Liver (tissue), 8 donors: ENCODE measurements at regions not wholly inside any gene's neighbourhood (a gene's known extent, or its start where the extent isn't known, plus 50 kb on each side); places are given as distances from the start of the nearest gene placed in this dataset.

Experiments
- DNase-seq: peaks from one replicate; pipeline ENCODE4 v3.0.0-alpha.2; 2017; ENCODE audit warnings: low spot score
- H3K27ac ChIP-seq, 2 donors: one replicate each; pipeline ENCODE4 v1.7.0; 2013; ENCODE audit warnings: inconsistent platforms in 2 of 2, low read length in 2 of 2, control low read depth in 1 of 2, low read depth in 1 of 2, mild to moderate bottlenecking in 1 of 2
- H3K27me3 ChIP-seq, 4 donors: one replicate each; pipeline versions ENCODE4 v1.6.1 to v1.7.0; 2013; ENCODE audit warnings: low read length in 3 of 4, inconsistent platforms in 1 of 4, mild to moderate bottlenecking in 1 of 4, moderate library complexity in 1 of 4; ENCODE audit not compliant: control insufficient read depth in 4 of 4, insufficient read depth in 4 of 4
- H3K36me3 ChIP-seq, 4 donors: one replicate each; pipeline versions ENCODE4 v1.6.1 to v1.7.0; 2013; ENCODE audit warnings: low read length in 3 of 4, mild to moderate bottlenecking in 3 of 4, low read depth in 1 of 4, moderate library complexity in 1 of 4; ENCODE audit not compliant: control insufficient read depth in 4 of 4, insufficient read depth in 3 of 4
- H3K4me1 ChIP-seq, 4 donors: one replicate each; pipeline versions ENCODE4 v1.6.1 to v1.7.0; 2013; ENCODE audit warnings: low read length in 3 of 4, mild to moderate bottlenecking in 3 of 4, moderate library complexity in 1 of 4; ENCODE audit not compliant: control insufficient read depth in 4 of 4, insufficient read depth in 4 of 4
- H3K4me3 ChIP-seq, 3 donors: one replicate each; pipeline versions ENCODE4 v1.6.1 to v1.7.0; 2013; ENCODE audit warnings: low read length in 3 of 3, control low read depth in 1 of 3, low read depth in 1 of 3, mild to moderate bottlenecking in 1 of 3
- H3K9ac ChIP-seq, 2 donors: one replicate each; pipeline ENCODE4 v1.7.0; 2013; ENCODE audit warnings: low read length in 2 of 2, mild to moderate bottlenecking in 2 of 2, moderate library complexity in 2 of 2, control low read depth in 1 of 2, low read depth in 1 of 2
- H3K9me3 ChIP-seq, 4 donors: one replicate each; pipeline versions ENCODE4 v1.6.1 to v1.7.0; 2013; ENCODE audit warnings: low read length in 3 of 4; ENCODE audit not compliant: control insufficient read depth in 4 of 4
- CTCF ChIP-seq: fragments of 150-350 bp; IDR thresholded peaks from 2 replicates; pipeline ENCODE4 v1.5.1; 2017; ENCODE audit warnings: improper control_type of control experiment, low read depth, low read length; ENCODE audit not compliant: missing input control
- EGR1 ChIP-seq, 2 donors: IDR thresholded peaks; 2 replicates each; pipeline ENCODE4 v1.6.1; 2016 to 2018; ENCODE audit warnings: antibody characterized with exemption in 2 of 2, low read depth in 2 of 2
- FOXA1 ChIP-seq: IDR thresholded peaks from 2 replicates; pipeline ENCODE4 v1.6.1; 2016; ENCODE audit warnings: antibody characterized with exemption
- FOXA2 ChIP-seq: IDR thresholded peaks from 2 replicates; pipeline ENCODE4 v1.6.1; 2016; ENCODE audit warnings: antibody characterized with exemption
- GABPA ChIP-seq, 2 donors: IDR thresholded peaks in 1 of 2; conservative IDR thresholded peaks in 1 of 2; 2 replicates each; pipeline ENCODE4 v1.6.1; 2016; ENCODE audit warnings: antibody characterized with exemption in 2 of 2, mild to moderate bottlenecking in 1 of 2, moderate library complexity in 1 of 2
- HNF4A ChIP-seq, 2 donors: conservative IDR thresholded peaks; 2 replicates each; pipeline ENCODE4 v1.6.1; 2016; ENCODE audit warnings: antibody characterized with exemption in 2 of 2, mild to moderate bottlenecking in 2 of 2
- HNF4G ChIP-seq: IDR thresholded peaks from 2 replicates; pipeline ENCODE4 v1.6.1; 2016; ENCODE audit warnings: antibody characterized with exemption
- JUND ChIP-seq, 2 donors: IDR thresholded peaks; 2 replicates each; pipeline ENCODE4 v1.6.1; 2016; ENCODE audit warnings: antibody characterized with exemption in 2 of 2
- NR2F2 ChIP-seq: IDR thresholded peaks from 2 replicates; pipeline ENCODE4 v1.6.1; 2016; ENCODE audit warnings: antibody characterized with exemption
- RAD21 ChIP-seq, 2 donors: IDR thresholded peaks; 2 replicates each; pipeline ENCODE4 v1.6.1; 2016; ENCODE audit warnings: antibody characterized with exemption in 2 of 2, mild to moderate bottlenecking in 2 of 2
- RXRA ChIP-seq, 2 donors: IDR thresholded peaks; 2 replicates each; pipeline ENCODE4 v1.6.1; 2017 to 2018; ENCODE audit warnings: antibody characterized with exemption in 2 of 2, mild to moderate bottlenecking in 1 of 2
- TAF1 ChIP-seq: conservative IDR thresholded peaks from 2 replicates; pipeline ENCODE4 v1.6.1; 2016; ENCODE audit warnings: antibody characterized with exemption, mild to moderate bottlenecking
- YY1 ChIP-seq: IDR thresholded peaks from 2 replicates; pipeline ENCODE4 v1.6.1; 2016; ENCODE audit warnings: antibody characterized with exemption, mild to moderate bottlenecking
- WGBS: extraction: QIAGEN DNeasy Blood & Tissue Kit; methylation state at CpG from one replicate; pipeline ENCODE4 v1.1.7; 2013; 5-methylcytosine and 5-hydroxymethylcytosine counted together
- TF ChIP-seq, protein P1 (sequence below): IDR thresholded peaks from 2 replicates; pipeline ENCODE4 v1.6.1; 2016; ENCODE audit warnings: antibody characterized with exemption
- TF ChIP-seq, protein P2 (sequence below): IDR thresholded peaks from 2 replicates; pipeline ENCODE4 v1.6.1; 2016; ENCODE audit warnings: antibody characterized with exemption, mild to moderate bottlenecking
- donor health status: healthy.
- donor health status: healthy.
- donor health status: healthy.
- donor health status: healthy.
- donor health status: healthy.

- Histone ChIP-seq H3K27me3 (no peaks in the 10 kb centered on the region), H3K27ac (no peak overlapping the region), H3K4me3 (no peak overlapping the region), H3K36me3 (no peaks in the 10 kb centered on the region), H3K9me3 (no peaks in the 10 kb centered on the region), H3K4me1 (no peaks in the 10 kb centered on the region), H3K9ac (no peak overlapping the region)
- no peak for DNase-seq
- no peak for TF ChIP-seq TAF1
- no peak for TF ChIP-seq JUND (IDR thresholded peaks at IDR 0.05)
- TF ChIP-seq NR2F2 = no peak
- TF ChIP-seq GABPA (IDR thresholded peaks at IDR 0.05 in 1 of 2, conservative IDR thresholded peaks at IDR 0.05 in 1 of 2) = no peak
These were observed 207.0 kb upstream of the SKOR2 start for GRCh38 chr18:47458483-47458882.

- Histone ChIP-seq H3K9me3 (no peaks in the 10 kb centered on the region), H3K27me3 (no peaks in the 10 kb centered on the region), H3K4me3 (no peak overlapping the region), H3K36me3 (no peaks in the 10 kb centered on the region), H3K27ac (no peak overlapping the region), H3K9ac (no peak overlapping the region), H3K4me1 (no peaks in the 10 kb centered on the region)
- no peak for TF ChIP-seq GABPA (IDR thresholded peaks at IDR 0.05 in 1 of 2, conservative IDR thresholded peaks at IDR 0.05 in 1 of 2)
- no peak for TF ChIP-seq NR2F2
- no peak for TF ChIP-seq RAD21 (IDR thresholded peaks at IDR 0.05)
- no peak for TF ChIP-seq CTCF
- no peak for TF ChIP-seq RXRA (IDR thresholded peaks at IDR 0.05)
- no peak for TF ChIP-seq YY1
- TF ChIP-seq, protein P1, sequence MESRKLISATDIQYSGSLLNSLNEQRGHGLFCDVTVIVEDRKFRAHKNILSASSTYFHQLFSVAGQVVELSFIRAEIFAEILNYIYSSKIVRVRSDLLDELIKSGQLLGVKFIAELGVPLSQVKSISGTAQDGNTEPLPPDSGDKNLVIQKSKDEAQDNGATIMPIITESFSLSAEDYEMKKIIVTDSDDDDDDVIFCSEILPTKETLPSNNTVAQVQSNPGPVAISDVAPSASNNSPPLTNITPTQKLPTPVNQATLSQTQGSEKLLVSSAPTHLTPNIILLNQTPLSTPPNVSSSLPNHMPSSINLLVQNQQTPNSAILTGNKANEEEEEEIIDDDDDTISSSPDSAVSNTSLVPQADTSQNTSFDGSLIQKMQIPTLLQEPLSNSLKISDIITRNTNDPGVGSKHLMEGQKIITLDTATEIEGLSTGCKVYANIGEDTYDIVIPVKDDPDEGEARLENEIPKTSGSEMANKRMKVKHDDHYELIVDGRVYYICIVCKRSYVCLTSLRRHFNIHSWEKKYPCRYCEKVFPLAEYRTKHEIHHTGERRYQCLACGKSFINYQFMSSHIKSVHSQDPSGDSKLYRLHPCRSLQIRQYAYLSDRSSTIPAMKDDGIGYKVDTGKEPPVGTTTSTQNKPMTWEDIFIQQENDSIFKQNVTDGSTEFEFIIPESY = no peak
- TF ChIP-seq TAF1 = no peak
- TF ChIP-seq HNF4G = no peak
- 48% methylated on average over 1 of the region's 1 CpG for WGBS
- DNase-seq = no peak
These were observed 206.2 kb upstream of the SKOR2 start for GRCh38 chr18:47457614-47458013.

GRCh38 chr18:47453038-47453437, 201.6 kb upstream of the SKOR2 start:
- Histone ChIP-seq H3K4me1 (no peaks in the 10 kb centered on the region), H3K9me3 (no peaks in the 10 kb centered on the region), H3K27me3 (peaks cover 0 to 3% (median 0%) of the 10 kb centered on the region in 4 donors), H3K27ac (no peak overlapping the region), H3K36me3 (no peaks in the 10 kb centered on the region), H3K9ac (no peak overlapping the region), H3K4me3 (no peak overlapping the region)
- no peak for DNase-seq
- 84% methylated on average over 4 of the region's 4 CpGs for WGBS
- TF ChIP-seq CTCF (no peak), HNF4G (no peak), GABPA (IDR thresholded peaks at IDR 0.05 in 1 of 2, conservative IDR thresholded peaks at IDR 0.05 in 1 of 2) (no peak), HNF4A (conservative IDR thresholded peaks at IDR 0.05) (no peak), NR2F2 (no peak), EGR1 (IDR thresholded peaks at IDR 0.05; ENCODE audit: low read depth in 2 of 2) (no peak), FOXA2 (no peak), JUND (IDR thresholded peaks at IDR 0.05) (no peak), RXRA (IDR thresholded peaks at IDR 0.05) (no peak), FOXA1 (no peak)
- TF ChIP-seq, protein P1 = no peak
- TF ChIP-seq, protein P2, sequence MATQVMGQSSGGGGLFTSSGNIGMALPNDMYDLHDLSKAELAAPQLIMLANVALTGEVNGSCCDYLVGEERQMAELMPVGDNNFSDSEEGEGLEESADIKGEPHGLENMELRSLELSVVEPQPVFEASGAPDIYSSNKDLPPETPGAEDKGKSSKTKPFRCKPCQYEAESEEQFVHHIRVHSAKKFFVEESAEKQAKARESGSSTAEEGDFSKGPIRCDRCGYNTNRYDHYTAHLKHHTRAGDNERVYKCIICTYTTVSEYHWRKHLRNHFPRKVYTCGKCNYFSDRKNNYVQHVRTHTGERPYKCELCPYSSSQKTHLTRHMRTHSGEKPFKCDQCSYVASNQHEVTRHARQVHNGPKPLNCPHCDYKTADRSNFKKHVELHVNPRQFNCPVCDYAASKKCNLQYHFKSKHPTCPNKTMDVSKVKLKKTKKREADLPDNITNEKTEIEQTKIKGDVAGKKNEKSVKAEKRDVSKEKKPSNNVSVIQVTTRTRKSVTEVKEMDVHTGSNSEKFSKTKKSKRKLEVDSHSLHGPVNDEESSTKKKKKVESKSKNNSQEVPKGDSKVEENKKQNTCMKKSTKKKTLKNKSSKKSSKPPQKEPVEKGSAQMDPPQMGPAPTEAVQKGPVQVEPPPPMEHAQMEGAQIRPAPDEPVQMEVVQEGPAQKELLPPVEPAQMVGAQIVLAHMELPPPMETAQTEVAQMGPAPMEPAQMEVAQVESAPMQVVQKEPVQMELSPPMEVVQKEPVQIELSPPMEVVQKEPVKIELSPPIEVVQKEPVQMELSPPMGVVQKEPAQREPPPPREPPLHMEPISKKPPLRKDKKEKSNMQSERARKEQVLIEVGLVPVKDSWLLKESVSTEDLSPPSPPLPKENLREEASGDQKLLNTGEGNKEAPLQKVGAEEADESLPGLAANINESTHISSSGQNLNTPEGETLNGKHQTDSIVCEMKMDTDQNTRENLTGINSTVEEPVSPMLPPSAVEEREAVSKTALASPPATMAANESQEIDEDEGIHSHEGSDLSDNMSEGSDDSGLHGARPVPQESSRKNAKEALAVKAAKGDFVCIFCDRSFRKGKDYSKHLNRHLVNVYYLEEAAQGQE = no peak
